H9 (cell line): ENCODE measurements at regions not wholly inside any gene's neighbourhood (a gene's known extent, or its start where the extent isn't known, plus 50 kb on each side); places are given as distances from the start of the nearest gene placed in this dataset.

Experiments
- DNase-seq: peaks from one replicate; pipeline ENCODE4 v3.0.0-alpha.2; 2017
- H2AFZ ChIP-seq: one replicate; pipeline ENCODE4 v1.6.1; 2013; ENCODE audit warnings: mild to moderate bottlenecking, low read length, control low read depth, moderate library complexity
- H2AK5ac ChIP-seq: 2 replicates; pipeline ENCODE4 v1.6.1; 2013; ENCODE audit warnings: low read length, control low read depth, mixed read lengths; ENCODE audit not compliant: insufficient read length
- H2BK120ac ChIP-seq: one replicate; pipeline ENCODE4 v1.6.1; 2013; ENCODE audit warnings: low read depth, mild to moderate bottlenecking, low read length, control low read depth, inconsistent platforms; ENCODE audit not compliant: poor library complexity, severe bottlenecking
- H2BK12ac ChIP-seq: 2 replicates; pipeline ENCODE4 v1.6.1; 2013; ENCODE audit warnings: low read length, control low read depth, mixed read lengths, low read depth; ENCODE audit not compliant: insufficient read length
- H2BK15ac ChIP-seq: 2 replicates; pipeline ENCODE4 v1.6.1; 2013; ENCODE audit warnings: low read depth, low read length, control low read depth
- H2BK20ac ChIP-seq: one replicate; pipeline ENCODE4 v1.6.1; 2013; ENCODE audit warnings: low read depth, mild to moderate bottlenecking, low read length, control low read depth, inconsistent platforms; ENCODE audit not compliant: poor library complexity, severe bottlenecking
- H2BK5ac ChIP-seq: 2 replicates; pipeline ENCODE4 v1.6.1; 2013; ENCODE audit warnings: low read length, control low read depth, mixed read lengths; ENCODE audit not compliant: insufficient read length
- H3K14ac ChIP-seq: 2 replicates; pipeline ENCODE4 v1.6.1; 2013; ENCODE audit warnings: low read length, control low read depth; ENCODE audit not compliant: insufficient read depth
- H3K18ac ChIP-seq: 2 replicates; pipeline ENCODE4 v1.6.1; 2013; ENCODE audit warnings: low read depth, mild to moderate bottlenecking, mixed read lengths, low read length, control low read depth; ENCODE audit not compliant: insufficient read length
- H3K23ac ChIP-seq: 2 replicates; pipeline ENCODE4 v1.6.1; 2013; ENCODE audit warnings: low read length, control low read depth, mixed read lengths, low read depth; ENCODE audit not compliant: insufficient read length
- H3K23me2 ChIP-seq: 2 replicates; pipeline ENCODE4 v1.6.1; 2013; ENCODE audit warnings: low read depth, mild to moderate bottlenecking, mixed read lengths, low read length, control low read depth; ENCODE audit not compliant: insufficient read length, poor library complexity, severe bottlenecking
- H3K27ac ChIP-seq: 2 replicates; pipeline ENCODE4 v1.5.1; 2013; ENCODE audit warnings: low read length, control low read depth, mixed read lengths, low read depth; ENCODE audit not compliant: insufficient read length
- H3K27me3 ChIP-seq: 2 replicates; pipeline ENCODE4 v1.6.1; 2013; ENCODE audit warnings: low read length, control low read depth, inconsistent platforms; ENCODE audit not compliant: insufficient read depth
- H3K4ac ChIP-seq: 2 replicates; pipeline ENCODE4 v1.6.1; 2013; ENCODE audit warnings: low read depth, mild to moderate bottlenecking, control low read depth, inconsistent platforms, low read length, moderate library complexity
- H3K4me1 ChIP-seq: 2 replicates; pipeline ENCODE4 v1.6.1; 2013; ENCODE audit warnings: low read length, control low read depth, inconsistent platforms; ENCODE audit not compliant: insufficient read depth
- H3K4me2 ChIP-seq: 2 replicates; pipeline ENCODE4 v1.6.1; 2013; ENCODE audit warnings: low read length, control low read depth, mixed read lengths; ENCODE audit not compliant: insufficient read length, insufficient read depth
- H3K56ac ChIP-seq: 2 replicates; pipeline ENCODE4 v1.6.1; 2013; ENCODE audit warnings: low read depth, mild to moderate bottlenecking, mixed read lengths, low read length, control low read depth; ENCODE audit not compliant: insufficient read length
- H3K79me1 ChIP-seq: 2 replicates; pipeline ENCODE4 v1.6.1; 2013; ENCODE audit warnings: low read depth, mild to moderate bottlenecking, moderate library complexity, low read length, control low read depth, inconsistent platforms; ENCODE audit not compliant: insufficient read depth, poor library complexity, severe bottlenecking
- H3K79me2 ChIP-seq: 2 replicates; pipeline ENCODE4 v1.6.1; 2013; ENCODE audit warnings: low read length, control low read depth, inconsistent platforms; ENCODE audit not compliant: insufficient read depth
- H3K9ac ChIP-seq: 2 replicates; pipeline ENCODE4 v1.6.1; 2013; ENCODE audit warnings: low read length, control low read depth, mixed read lengths; ENCODE audit not compliant: insufficient read length; ENCODE audit errors: extremely low read depth
- H3K9me3 ChIP-seq: one replicate; pipeline ENCODE4 v1.6.1; 2013; ENCODE audit warnings: low read depth, low read length, inconsistent platforms; ENCODE audit not compliant: control insufficient read depth
- H3T11ph ChIP-seq: one replicate; pipeline ENCODE4 v1.6.1; 2013; ENCODE audit warnings: mild to moderate bottlenecking, low read length, control low read depth, inconsistent platforms
- H4K20me1 ChIP-seq: one replicate; pipeline ENCODE4 v1.6.1; 2013; ENCODE audit not compliant: control insufficient read depth, insufficient read length, insufficient read depth
- H4K5ac ChIP-seq: 2 replicates; pipeline ENCODE4 v1.6.1; 2013; ENCODE audit warnings: low read depth, mild to moderate bottlenecking, mixed read lengths, low read length, control low read depth; ENCODE audit not compliant: insufficient read length
- H4K8ac ChIP-seq: replicated peaks from 2 replicates; pipeline ENCODE4 v1.6.1; 2013; ENCODE audit warnings: low read length, control low read depth, mixed read lengths, low read depth; ENCODE audit not compliant: insufficient read length
- H4K91ac ChIP-seq: 2 replicates; pipeline ENCODE4 v1.6.1; 2013; ENCODE audit warnings: low read depth, mild to moderate bottlenecking, moderate library complexity, mixed read lengths, low read length, control low read depth; ENCODE audit not compliant: insufficient read length
- H3K27ac Mint-ChIP-seq, 3 experiments: 2 replicates in 2 of 3; 3 replicates in 1 of 3; pipeline ENCODE4 v1.8.0; 2020 to 2021; ENCODE audit warnings: mixed read lengths in 3 of 3, mild to moderate bottlenecking in 1 of 3, moderate library complexity in 1 of 3
- H3K27me3 Mint-ChIP-seq: 2 replicates; pipeline ENCODE4 v1.8.0; 2021; ENCODE audit warnings: low read depth, mild to moderate bottlenecking, moderate library complexity, mixed read lengths
- H3K36me3 Mint-ChIP-seq, 3 experiments: 2 replicates in 2 of 3; 3 replicates in 1 of 3; pipeline ENCODE4 v1.8.0; 2020 to 2021; ENCODE audit warnings: low read depth in 3 of 3, mixed read lengths in 3 of 3; ENCODE audit not compliant: insufficient read depth in 1 of 3
- H3K4me1 Mint-ChIP-seq, 2 experiments: 2 replicates each; pipeline ENCODE4 v1.8.0; 2020; ENCODE audit warnings: mixed read lengths in 2 of 2
- H3K4me3 Mint-ChIP-seq, 2 experiments: 2 replicates in 1 of 2; 3 replicates in 1 of 2; pipeline ENCODE4 v1.8.0; 2020 to 2021; ENCODE audit warnings: mild to moderate bottlenecking in 2 of 2, mixed read lengths in 2 of 2, moderate library complexity in 1 of 2
- H3K9me3 Mint-ChIP-seq, 2 experiments: 2 replicates in 1 of 2; 3 replicates in 1 of 2; pipeline ENCODE4 v1.8.0; 2020; ENCODE audit warnings: mild to moderate bottlenecking in 2 of 2, mixed read lengths in 2 of 2, moderate library complexity in 1 of 2
- WGBS: extraction: QIAGEN DNeasy Blood & Tissue Kit; methylation state at CpG from one replicate; pipeline ENCODE4 v1.1.7; 2013; ENCODE audit warnings: missing lambda C conversion rate, low lambda C conversion rate, mixed read lengths; ENCODE audit not compliant: insufficient read length; ENCODE audit errors: extremely low coverage; 5-methylcytosine and 5-hydroxymethylcytosine counted together
- TF ChIP-seq, protein P1 (sequence below): fragments of 200-600 bp; sonication (generic); conservative IDR thresholded peaks from 3 replicates; pipeline ENCODE4 v1.8.0; 2021; ENCODE audit warnings: antibody characterized with exemption, mild to moderate bottlenecking

DNA sequence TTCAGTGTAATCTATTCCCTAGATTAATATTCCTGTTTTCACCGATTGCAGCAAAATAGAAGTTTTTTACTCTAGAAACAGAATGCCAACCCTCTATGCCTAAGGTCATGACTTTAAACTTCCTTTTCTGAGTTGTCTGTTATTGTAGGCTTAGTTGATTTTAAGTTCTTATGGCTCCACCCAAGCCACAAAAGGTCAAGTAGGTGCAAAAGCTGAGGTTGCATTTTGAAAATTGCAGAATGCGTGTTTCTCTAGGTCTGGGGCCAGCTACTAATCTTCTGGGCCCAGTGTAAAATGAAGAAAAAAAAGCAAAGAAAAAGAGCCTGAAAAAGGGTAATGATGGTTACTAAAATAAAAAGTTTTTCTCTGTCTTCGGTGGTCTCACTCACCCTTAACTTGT is 635.7 kb upstream of the FAM98A start:
- H3K79me1 ChIP-seq: no peaks in the 10 kb centered on the region
- no peaks in the 10 kb centered on the region for H3K23me2 ChIP-seq
- H3K79me2 ChIP-seq: no peaks in the 10 kb centered on the region
- H2AFZ ChIP-seq: no peak overlapping the region
- no peak overlapping the region for H3K14ac ChIP-seq
- H4K91ac ChIP-seq: no peak overlapping the region
- H2BK5ac ChIP-seq: no peak overlapping the region
- H4K20me1 ChIP-seq: no peaks in the 10 kb centered on the region
- H3K27ac Mint-ChIP-seq: no peak overlapping the region
- H2AK5ac ChIP-seq: no peak overlapping the region
- H3K4ac ChIP-seq: no peak overlapping the region
- no peaks in the 10 kb centered on the region for H3K9me3 ChIP-seq
- no peak overlapping the region for H3K56ac ChIP-seq
- no peak overlapping the region for H3K4me2 ChIP-seq
- H3T11ph ChIP-seq: no peak overlapping the region
- H3K4me1 ChIP-seq: no peaks in the 10 kb centered on the region
- no peak overlapping the region for H3K27ac ChIP-seq
- no peak overlapping the region for H2BK20ac ChIP-seq
- no peak overlapping the region for H4K5ac ChIP-seq
- TF ChIP-seq, protein P1, sequence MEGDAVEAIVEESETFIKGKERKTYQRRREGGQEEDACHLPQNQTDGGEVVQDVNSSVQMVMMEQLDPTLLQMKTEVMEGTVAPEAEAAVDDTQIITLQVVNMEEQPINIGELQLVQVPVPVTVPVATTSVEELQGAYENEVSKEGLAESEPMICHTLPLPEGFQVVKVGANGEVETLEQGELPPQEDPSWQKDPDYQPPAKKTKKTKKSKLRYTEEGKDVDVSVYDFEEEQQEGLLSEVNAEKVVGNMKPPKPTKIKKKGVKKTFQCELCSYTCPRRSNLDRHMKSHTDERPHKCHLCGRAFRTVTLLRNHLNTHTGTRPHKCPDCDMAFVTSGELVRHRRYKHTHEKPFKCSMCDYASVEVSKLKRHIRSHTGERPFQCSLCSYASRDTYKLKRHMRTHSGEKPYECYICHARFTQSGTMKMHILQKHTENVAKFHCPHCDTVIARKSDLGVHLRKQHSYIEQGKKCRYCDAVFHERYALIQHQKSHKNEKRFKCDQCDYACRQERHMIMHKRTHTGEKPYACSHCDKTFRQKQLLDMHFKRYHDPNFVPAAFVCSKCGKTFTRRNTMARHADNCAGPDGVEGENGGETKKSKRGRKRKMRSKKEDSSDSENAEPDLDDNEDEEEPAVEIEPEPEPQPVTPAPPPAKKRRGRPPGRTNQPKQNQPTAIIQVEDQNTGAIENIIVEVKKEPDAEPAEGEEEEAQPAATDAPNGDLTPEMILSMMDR: no peak
- peaks cover 6 to 27% (median 15%) of the 10 kb centered on the region in 3 experiments for H3K36me3 Mint-ChIP-seq
- WGBS: no CpG with 5 or more reads among the region's 3 CpGs
- H2BK15ac ChIP-seq: no peak overlapping the region
- H3K18ac ChIP-seq: no peak overlapping the region
- peaks cover 21 to 22% of the 10 kb centered on the region in 2 experiments for H3K9me3 Mint-ChIP-seq
- no peak overlapping the region for H4K8ac ChIP-seq
- no peak overlapping the region for H3K23ac ChIP-seq
- DNase-seq: no peak
- no peak overlapping the region for H2BK120ac ChIP-seq
- no peaks in the 10 kb centered on the region for H3K27me3 ChIP-seq
- H3K4me1 Mint-ChIP-seq: no peaks in the 10 kb centered on the region
- no peak overlapping the region for H2BK12ac ChIP-seq
- H3K4me3 Mint-ChIP-seq: no peak overlapping the region
- H3K27me3 Mint-ChIP-seq: no peaks in the 10 kb centered on the region
- no peak overlapping the region for H3K9ac ChIP-seq
